Neural cell (in vitro differentiated cells): ENCODE measurements at regions not wholly inside any gene's neighbourhood (a gene's known extent, or its start where the extent isn't known, plus 50 kb on each side); places are given as distances from the start of the nearest gene placed in this dataset.

Experiments used
- H2AFZ ChIP-seq: fragments of 200-600, 300-800 bp; sonication (generic), shearing (Covaris generic); 2 replicates; pipeline ENCODE4 v1.6.0; 2014; ENCODE audit warnings: low read depth, mild to moderate bottlenecking, antibody characterized with exemption, low read length, moderate library complexity
- H3F3A ChIP-seq: fragments of 200-600 bp; shearing (Covaris generic); 2 replicates; pipeline ENCODE4 v1.6.1; 2016; ENCODE audit warnings: mild to moderate bottlenecking, moderate library complexity, mixed read lengths, antibody characterized with exemption, low read length; ENCODE audit not compliant: insufficient read depth, poor library complexity, severe bottlenecking
- H3K27ac ChIP-seq: fragments of 200-600, 300-800 bp; sonication (generic), shearing (Covaris generic); 2 replicates; pipeline ENCODE4 v1.5.1; 2014; ENCODE audit warnings: mild to moderate bottlenecking, low read length, moderate library complexity
- H3K27me3 ChIP-seq: fragments of 300-800, 200-600 bp; sonication (generic), shearing (Covaris generic); 2 replicates; pipeline ENCODE4 v1.6.0; 2014; ENCODE audit warnings: mild to moderate bottlenecking, low read depth, low read length, moderate library complexity; ENCODE audit not compliant: insufficient read depth
- H3K36me3 ChIP-seq: fragments of 300-800, 200-600 bp; sonication (generic), shearing (Covaris generic); 2 replicates; pipeline ENCODE4 v1.5.1; 2014; ENCODE audit warnings: mild to moderate bottlenecking, antibody characterized with exemption, low read length, moderate library complexity; ENCODE audit not compliant: insufficient read depth
- H3K4me2 ChIP-seq: fragments of 300-800, 200-600 bp; sonication (generic), shearing (Covaris generic); 2 replicates; pipeline ENCODE4 v1.6.0; 2014; ENCODE audit warnings: mild to moderate bottlenecking, low read length
- H3K4me3 ChIP-seq: fragments of 300-800, 200-600 bp; sonication (generic), shearing (Covaris generic); 2 replicates; pipeline ENCODE4 v1.5.1; 2014; ENCODE audit warnings: mild to moderate bottlenecking, low read length, moderate library complexity
- H3K79me2 ChIP-seq: fragments of 200-600 bp; shearing (Covaris generic); replicated peaks from 2 replicates; pipeline ENCODE4 v1.6.0; 2014; ENCODE audit warnings: mild to moderate bottlenecking, low read length, moderate library complexity; ENCODE audit not compliant: insufficient read depth
- H3K9ac ChIP-seq: fragments of 300-800, 200-600 bp; sonication (generic), shearing (Covaris generic); 2 replicates; pipeline ENCODE4 v1.6.1; 2016; ENCODE audit warnings: mild to moderate bottlenecking, low read length, mixed read lengths
- H3K9me2 ChIP-seq: fragments of 200-600 bp; shearing (Covaris generic); 2 replicates; pipeline ENCODE4 v1.6.1; 2016; ENCODE audit warnings: mild to moderate bottlenecking, low read length, mixed read lengths; ENCODE audit not compliant: insufficient read depth
- H3K9me3 ChIP-seq: fragments of 200-600, 300-800 bp; sonication (generic), shearing (Covaris generic); 2 replicates; pipeline ENCODE4 v1.6.1; 2016; ENCODE audit warnings: mild to moderate bottlenecking, mixed run types, low read length, moderate library complexity, mixed read lengths
- H4K20me1 ChIP-seq: fragments of 200-600 bp; shearing (Covaris generic); 2 replicates; pipeline ENCODE4 v1.6.1; 2016; ENCODE audit warnings: mild to moderate bottlenecking, mixed run types; ENCODE audit not compliant: insufficient read depth
- EP300 ChIP-seq: fragments of 450-650 bp; conservative IDR thresholded peaks from 2 replicates; pipeline ENCODE4 v1.6.1; 2014; ENCODE audit warnings: antibody characterized with exemption, mild to moderate bottlenecking, moderate library complexity; ENCODE audit not compliant: poor library complexity, severe bottlenecking
- EZH2 ChIP-seq: fragments of 200-600, 300-800 bp; shearing (Covaris generic), sonication (generic); IDR thresholded peaks from 2 replicates; pipeline ENCODE4 v1.6.1; 2014; ENCODE audit warnings: antibody characterized with exemption, low read length, borderline replicate concordance, mild to moderate bottlenecking; ENCODE audit not compliant: insufficient read depth, poor library complexity, severe bottlenecking
- MXI1 ChIP-seq: fragments of 450-650 bp; conservative IDR thresholded peaks from 2 replicates; pipeline ENCODE4 v1.6.1; 2014; ENCODE audit warnings: antibody characterized with exemption, mild to moderate bottlenecking; ENCODE audit not compliant: poor library complexity, severe bottlenecking
- POLR2AphosphoS5 ChIP-seq: IDR thresholded peaks from 2 replicates; pipeline ENCODE4 v1.6.1; 2012
- RAD21 ChIP-seq: fragments of 450-650 bp; conservative IDR thresholded peaks from 2 replicates; pipeline ENCODE4 v1.6.1; 2014; ENCODE audit warnings: antibody characterized with exemption, mild to moderate bottlenecking, moderate library complexity
- SMC3 ChIP-seq: fragments of 450-650 bp; conservative IDR thresholded peaks from 2 replicates; pipeline ENCODE4 v1.6.1; 2014; ENCODE audit warnings: antibody characterized with exemption, mild to moderate bottlenecking, moderate library complexity; ENCODE audit not compliant: poor library complexity
- TAF1 ChIP-seq: IDR thresholded peaks from 2 replicates; pipeline ENCODE4 v1.6.1; 2012; ENCODE audit warnings: low read depth
- TF ChIP-seq, protein P1 (sequence below): fragments of 450-650 bp; IDR thresholded peaks from 2 replicates; pipeline ENCODE4 v1.5.1; 2014; ENCODE audit warnings: antibody characterized with exemption, mild to moderate bottlenecking, moderate library complexity; ENCODE audit not compliant: poor library complexity, severe bottlenecking
- TF ChIP-seq, protein P2 (sequence below): IDR thresholded peaks from 2 replicates; pipeline ENCODE4 v1.6.1; 2012; ENCODE audit warnings: borderline replicate concordance

DNA sequence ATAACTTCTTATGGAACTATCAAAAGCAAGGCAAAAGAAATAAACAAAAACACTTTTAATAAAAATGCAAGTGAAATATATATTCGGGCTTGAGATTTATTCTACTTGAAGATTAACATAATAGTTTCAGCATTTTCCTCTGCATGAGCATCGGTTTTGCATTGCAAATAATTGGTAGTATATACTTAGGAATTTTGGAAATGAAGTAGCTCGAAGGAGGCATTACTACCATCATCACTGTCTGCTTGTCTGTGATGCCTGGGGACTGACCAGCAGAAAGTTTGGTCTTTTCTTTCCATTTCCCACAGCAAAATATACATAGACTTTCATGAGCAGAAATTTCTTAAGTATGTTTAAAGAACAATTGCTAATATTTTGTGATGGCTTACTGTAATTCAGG lies 570.7 kb downstream of the HTR1B start:
- H4K20me1 ChIP-seq = no peaks in the 10 kb centered on the region
- H2AFZ ChIP-seq = no peak overlapping the region
- no peak overlapping the region for H3K27ac ChIP-seq
- H3K36me3 ChIP-seq = no peaks in the 10 kb centered on the region
- H3K79me2 ChIP-seq = no peaks in the 10 kb centered on the region
- H3K9me3 ChIP-seq = peaks cover 4% of the 10 kb centered on the region
- no peak overlapping the region for H3K4me2 ChIP-seq
- no peak overlapping the region for H3K9ac ChIP-seq
- no peaks in the 10 kb centered on the region for H3F3A ChIP-seq
- H3K4me3 ChIP-seq = no peak overlapping the region
- H3K27me3 ChIP-seq = no peaks in the 10 kb centered on the region
- TF ChIP-seq TAF1 = no peak
- TF ChIP-seq, protein P1, sequence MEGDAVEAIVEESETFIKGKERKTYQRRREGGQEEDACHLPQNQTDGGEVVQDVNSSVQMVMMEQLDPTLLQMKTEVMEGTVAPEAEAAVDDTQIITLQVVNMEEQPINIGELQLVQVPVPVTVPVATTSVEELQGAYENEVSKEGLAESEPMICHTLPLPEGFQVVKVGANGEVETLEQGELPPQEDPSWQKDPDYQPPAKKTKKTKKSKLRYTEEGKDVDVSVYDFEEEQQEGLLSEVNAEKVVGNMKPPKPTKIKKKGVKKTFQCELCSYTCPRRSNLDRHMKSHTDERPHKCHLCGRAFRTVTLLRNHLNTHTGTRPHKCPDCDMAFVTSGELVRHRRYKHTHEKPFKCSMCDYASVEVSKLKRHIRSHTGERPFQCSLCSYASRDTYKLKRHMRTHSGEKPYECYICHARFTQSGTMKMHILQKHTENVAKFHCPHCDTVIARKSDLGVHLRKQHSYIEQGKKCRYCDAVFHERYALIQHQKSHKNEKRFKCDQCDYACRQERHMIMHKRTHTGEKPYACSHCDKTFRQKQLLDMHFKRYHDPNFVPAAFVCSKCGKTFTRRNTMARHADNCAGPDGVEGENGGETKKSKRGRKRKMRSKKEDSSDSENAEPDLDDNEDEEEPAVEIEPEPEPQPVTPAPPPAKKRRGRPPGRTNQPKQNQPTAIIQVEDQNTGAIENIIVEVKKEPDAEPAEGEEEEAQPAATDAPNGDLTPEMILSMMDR = no peak
- TF ChIP-seq SMC3 = no peak
- TF ChIP-seq POLR2AphosphoS5 = no peak
- TF ChIP-seq EZH2 = no peak
- TF ChIP-seq EP300 = no peak
- TF ChIP-seq, protein P2, sequence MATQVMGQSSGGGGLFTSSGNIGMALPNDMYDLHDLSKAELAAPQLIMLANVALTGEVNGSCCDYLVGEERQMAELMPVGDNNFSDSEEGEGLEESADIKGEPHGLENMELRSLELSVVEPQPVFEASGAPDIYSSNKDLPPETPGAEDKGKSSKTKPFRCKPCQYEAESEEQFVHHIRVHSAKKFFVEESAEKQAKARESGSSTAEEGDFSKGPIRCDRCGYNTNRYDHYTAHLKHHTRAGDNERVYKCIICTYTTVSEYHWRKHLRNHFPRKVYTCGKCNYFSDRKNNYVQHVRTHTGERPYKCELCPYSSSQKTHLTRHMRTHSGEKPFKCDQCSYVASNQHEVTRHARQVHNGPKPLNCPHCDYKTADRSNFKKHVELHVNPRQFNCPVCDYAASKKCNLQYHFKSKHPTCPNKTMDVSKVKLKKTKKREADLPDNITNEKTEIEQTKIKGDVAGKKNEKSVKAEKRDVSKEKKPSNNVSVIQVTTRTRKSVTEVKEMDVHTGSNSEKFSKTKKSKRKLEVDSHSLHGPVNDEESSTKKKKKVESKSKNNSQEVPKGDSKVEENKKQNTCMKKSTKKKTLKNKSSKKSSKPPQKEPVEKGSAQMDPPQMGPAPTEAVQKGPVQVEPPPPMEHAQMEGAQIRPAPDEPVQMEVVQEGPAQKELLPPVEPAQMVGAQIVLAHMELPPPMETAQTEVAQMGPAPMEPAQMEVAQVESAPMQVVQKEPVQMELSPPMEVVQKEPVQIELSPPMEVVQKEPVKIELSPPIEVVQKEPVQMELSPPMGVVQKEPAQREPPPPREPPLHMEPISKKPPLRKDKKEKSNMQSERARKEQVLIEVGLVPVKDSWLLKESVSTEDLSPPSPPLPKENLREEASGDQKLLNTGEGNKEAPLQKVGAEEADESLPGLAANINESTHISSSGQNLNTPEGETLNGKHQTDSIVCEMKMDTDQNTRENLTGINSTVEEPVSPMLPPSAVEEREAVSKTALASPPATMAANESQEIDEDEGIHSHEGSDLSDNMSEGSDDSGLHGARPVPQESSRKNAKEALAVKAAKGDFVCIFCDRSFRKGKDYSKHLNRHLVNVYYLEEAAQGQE = no peak
- no peak for TF ChIP-seq RAD21
- TF ChIP-seq MXI1 = no peak
- no peaks in the 10 kb centered on the region for H3K9me2 ChIP-seq

GRCh38 chr6:76888351-76888750 lies 574.9 kb downstream of the HTR1B start:
- Histone ChIP-seq H3F3A (no peaks in the 10 kb centered on the region), H3K27ac (no peak overlapping the region), H3K4me3 (no peak overlapping the region), H3K27me3 (no peaks in the 10 kb centered on the region), H3K9me3 (no peaks in the 10 kb centered on the region), H4K20me1 (no peaks in the 10 kb centered on the region), H3K9me2 (no peaks in the 10 kb centered on the region), H3K9ac (no peak overlapping the region), H2AFZ (no peak overlapping the region), H3K36me3 (no peaks in the 10 kb centered on the region), H3K79me2 (no peaks in the 10 kb centered on the region), H3K4me2 (no peak overlapping the region)
- TF ChIP-seq, protein P1 = no peak
- TF ChIP-seq RAD21 = no peak
- no peak for TF ChIP-seq EZH2
- TF ChIP-seq TAF1 = no peak
- no peak for TF ChIP-seq POLR2AphosphoS5
- TF ChIP-seq SMC3 = no peak
- no peak for TF ChIP-seq MXI1
- TF ChIP-seq, protein P2 = no peak
- TF ChIP-seq EP300 = no peak
